RKO (cell line): ENCODE measurements at regions not wholly inside any gene's neighbourhood (a gene's known extent, or its start where the extent isn't known, plus 50 kb on each side); places are given as distances from the start of the nearest gene placed in this dataset.
A peak's percentile ranks its signal among the peaks of the same experiment; 100 is the strongest.

Experiments used
- DNase-seq: peaks from one replicate; pipeline ENCODE4 v3.0.0-alpha.2; 2016; ENCODE audit warnings: low spot score

DNA sequence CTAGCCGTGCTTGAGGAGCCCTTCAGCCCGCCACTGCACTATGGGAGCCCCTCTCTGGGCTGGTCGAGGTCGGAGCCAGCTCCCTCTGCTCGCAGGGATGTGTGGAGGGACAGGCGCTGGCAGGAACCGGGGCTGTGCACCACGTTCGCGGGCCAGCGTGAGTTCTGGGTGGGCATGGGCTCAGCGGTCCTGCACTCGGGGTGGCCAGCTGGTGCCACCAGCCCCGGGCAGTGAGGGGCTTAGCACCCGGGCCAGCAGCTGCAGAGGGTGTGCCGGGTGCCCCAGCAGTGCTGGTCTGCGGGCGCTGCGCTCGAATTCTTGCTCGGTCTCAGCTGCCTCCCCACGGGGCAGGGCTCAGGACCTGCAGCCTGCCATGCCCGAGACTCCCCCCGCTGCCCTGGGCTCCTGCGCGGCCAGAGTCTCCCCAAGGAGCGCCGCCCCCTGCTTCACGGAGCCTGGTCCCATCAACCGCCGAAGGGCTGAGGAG lies 90.8 kb upstream of the NRG3 start:
- DNase-seq: no peak

GRCh38 chr10:81792729-81793128 lies 82.3 kb upstream of the NRG3 start:
- DNase-seq: no peak

DNA sequence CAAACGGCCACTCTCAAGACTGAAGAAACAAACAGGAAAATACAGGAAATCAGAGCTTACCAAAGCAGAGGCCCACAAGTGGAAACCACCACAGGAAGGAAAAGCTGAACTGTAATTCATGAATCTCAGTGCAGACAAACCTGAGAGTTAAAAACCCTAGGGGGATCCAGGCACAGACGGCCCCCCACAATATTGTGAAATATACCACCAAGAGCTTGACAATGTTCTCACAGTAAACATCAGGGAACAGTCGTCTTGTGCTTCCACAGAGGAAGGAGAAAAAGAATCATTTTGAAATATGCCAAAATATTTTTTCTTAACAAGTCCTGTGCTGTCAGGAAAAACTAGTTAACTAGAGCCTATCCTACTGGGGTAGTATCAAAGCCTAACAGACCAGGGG lies 68.2 kb upstream of the NRG3 start:
- no peak for DNase-seq

DNA sequence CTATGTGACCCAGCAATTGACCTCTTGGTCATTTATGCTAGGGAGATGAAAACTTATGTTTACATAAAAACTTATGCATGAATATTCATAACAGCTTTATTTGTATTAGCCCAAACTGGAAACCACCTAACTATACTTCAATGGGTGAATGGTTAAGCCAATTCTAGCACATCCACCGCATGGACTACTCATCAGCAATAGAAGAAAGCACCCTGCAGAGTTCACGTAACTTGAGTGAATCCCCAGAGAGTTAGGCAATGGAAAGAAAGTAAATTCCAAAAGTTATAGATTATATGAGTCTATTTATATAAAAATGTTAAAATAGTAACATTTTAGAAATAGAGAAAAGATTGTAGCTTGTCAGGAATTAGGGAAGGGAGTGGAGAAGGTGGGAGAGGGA lies 60.2 kb upstream of the NRG3 start:
- no peak for DNase-seq

GRCh38 chr10:81817596-81818170 lies 57.3 kb upstream of the NRG3 start:
- DNase-seq: no peak

DNA sequence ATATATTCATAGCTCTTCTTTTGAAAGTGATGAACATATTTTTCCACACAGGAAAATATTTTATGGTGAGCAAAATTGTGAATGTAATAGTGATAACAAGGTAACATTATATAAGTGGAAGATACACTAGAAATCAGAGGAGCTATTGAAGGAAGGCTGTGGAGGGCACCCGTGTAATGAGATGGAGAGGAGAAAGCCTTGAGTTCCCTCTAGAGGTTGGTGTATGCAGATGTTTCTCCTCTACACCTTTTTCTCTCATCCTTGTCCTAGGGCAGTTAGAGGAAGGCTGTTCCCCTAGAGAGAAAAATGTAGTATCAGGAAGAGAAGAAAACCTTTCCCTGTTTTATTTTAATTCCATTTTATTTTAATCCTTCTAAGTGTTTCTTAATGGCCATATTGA lies 54.6 kb upstream of the NRG3 start:
- peak; percentile 12 for DNase-seq
